PC-3 (cell line): ENCODE measurements at regions not wholly inside any gene's neighbourhood (a gene's known extent, or its start where the extent isn't known, plus 50 kb on each side); places are given as distances from the start of the nearest gene placed in this dataset.

Experiments used
- ATAC-seq: fragments of 200-7000 bp; cut with Tn5 transposase; 2 replicates; pipeline ENCODE4 v1.9.1; 2020; ENCODE audit warnings: mild to moderate bottlenecking, moderate library complexity
- BruUV-seq: library from RNA; stranded (reverse); fragments of 400-500 nt; replicated peaks from 2 replicates; lab custom pipeline; 2021; lab: Mats Ljungman, UMichigan
- CTCF ChIA-PET: fragments of 300-600 bp; sonication (Branson Sonifier 250); formaldehyde crosslinking; loops from one replicate; lab custom pipeline; 2022; ENCODE audit warnings: antibody characterized with exemption; lab: Charles Lee
- POLR2A ChIA-PET: fragments of 300-600 bp; sonication (Branson Sonifier 250); formaldehyde crosslinking; loops from one replicate; lab custom pipeline; 2022; ENCODE audit warnings: antibody characterized with exemption; ENCODE audit not compliant: unreplicated experiment; lab: Charles Lee
- DNase-seq: peaks from one replicate; pipeline ENCODE4 v3.0.0-alpha.2; 2015
- H2AFZ ChIP-seq: fragments of 300-600 bp; sonication (generic); 2 replicates; pipeline ENCODE4 v1.6.0; 2016; ENCODE audit warnings: antibody characterized with exemption, low read length
- H3F3A ChIP-seq: fragments of 300-600 bp; sonication (generic); one replicate; pipeline ENCODE4 v1.6.0; 2017; ENCODE audit warnings: antibody characterized with exemption, low read length, control low read depth, mild to moderate bottlenecking; ENCODE audit not compliant: unreplicated experiment
- H3K27ac ChIP-seq: fragments of 300-600 bp; sonication (generic); 2 replicates; pipeline ENCODE4 v1.5.1; 2016; ENCODE audit warnings: mild to moderate bottlenecking, low read length
- H3K27me3 ChIP-seq: fragments of 300-600 bp; sonication (generic); 2 replicates; pipeline ENCODE4 v1.6.1; 2016; ENCODE audit warnings: low read length, mixed read lengths
- H3K36me3 ChIP-seq: fragments of 300-600 bp; sonication (generic); 2 replicates; pipeline ENCODE4 v1.6.1; 2016; ENCODE audit warnings: low read depth, mixed run types, low read length, mixed read lengths
- H3K4me1 ChIP-seq: fragments of 300-600 bp; sonication (generic); 2 replicates; pipeline ENCODE4 v1.5.1; 2016; ENCODE audit warnings: low read length; ENCODE audit not compliant: insufficient read depth
- H3K4me2 ChIP-seq: fragments of 300-600 bp; sonication (generic); 2 replicates; pipeline ENCODE4 v1.6.0; 2016; ENCODE audit warnings: low read length
- H3K4me3 ChIP-seq: fragments of 300-600 bp; sonication (generic); 2 replicates; pipeline ENCODE4 v1.5.1; 2016; ENCODE audit warnings: mild to moderate bottlenecking, low read length, mixed read lengths
- H3K79me2 ChIP-seq: fragments of 300-600 bp; sonication (generic); 2 replicates; pipeline ENCODE4 v1.6.1; 2017; ENCODE audit warnings: low read length, mixed read lengths
- H3K9ac ChIP-seq: fragments of 300-600 bp; sonication (generic); 2 replicates; pipeline ENCODE4 v1.6.0; 2016; ENCODE audit warnings: mild to moderate bottlenecking, low read length
- H3K9me2 ChIP-seq: fragments of 300-600 bp; sonication (generic); replicated peaks from 2 replicates; pipeline ENCODE4 v1.6.1; 2016; ENCODE audit warnings: mixed run types, low read length, mixed read lengths
- H3K9me3 ChIP-seq: fragments of 300-600 bp; sonication (generic); 2 replicates; pipeline ENCODE4 v1.6.1; 2016; ENCODE audit warnings: low read length, mixed read lengths
- H4K20me1 ChIP-seq: fragments of 300-600 bp; sonication (generic); 2 replicates; pipeline ENCODE4 v1.6.1; 2016; ENCODE audit warnings: low read length, mixed read lengths
- EZH2 ChIP-seq: fragments of 300-600 bp; sonication (generic); IDR thresholded peaks from one replicate; pipeline ENCODE4 v1.6.1; 2017; ENCODE audit warnings: antibody characterized with exemption, mild to moderate bottlenecking, low read length; ENCODE audit not compliant: unreplicated experiment
- EZH2phosphoT487 ChIP-seq: fragments of 300-600 bp; sonication (generic); IDR thresholded peaks from 2 replicates; pipeline ENCODE4 v1.6.1; 2018; ENCODE audit warnings: mild to moderate bottlenecking, antibody characterized with exemption, low read length, borderline replicate concordance
- intact Hi-C: fragments of 100-400 bp; cut with micrococcal nuclease; formaldehyde crosslinking; loops from 2 replicates; pipeline ENCODE4 v1.9.0; 2023
- TF ChIP-seq, protein P1 (sequence below): fragments of 300-600 bp; sonication (generic); conservative IDR thresholded peaks from 2 replicates; pipeline ENCODE4 v1.5.1; 2017; ENCODE audit warnings: antibody characterized with exemption, low read depth, mild to moderate bottlenecking, low read length

DNA sequence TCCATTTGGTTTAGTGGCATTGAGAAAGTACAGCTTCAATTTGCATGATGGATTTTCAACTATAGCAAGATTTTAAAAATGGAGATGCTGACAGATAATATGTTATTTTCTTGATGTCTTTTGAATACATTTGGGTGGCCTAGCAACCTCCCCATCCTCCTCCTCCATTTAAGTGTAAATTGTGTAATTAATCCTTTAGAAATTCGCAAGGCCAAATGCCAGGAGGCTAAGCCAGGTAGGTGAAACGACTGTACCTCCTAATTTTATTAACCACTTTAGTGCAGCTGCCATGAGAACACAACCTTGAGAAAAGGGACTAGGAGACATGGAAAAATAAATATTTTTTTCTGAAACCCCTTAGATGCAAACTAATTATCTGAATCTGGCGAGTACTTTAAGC lies 248.8 kb downstream of the MRPS30 start:
- ChIA-PET CTCF (no interaction called here), POLR2A (no interaction called here)
- Histone ChIP-seq H2AFZ (no peak overlapping the region), H3F3A (no peaks in the 10 kb centered on the region), H4K20me1 (no peaks in the 10 kb centered on the region), H3K4me1 (no peaks in the 10 kb centered on the region), H3K79me2 (no peaks in the 10 kb centered on the region), H3K9me2 (no peaks in the 10 kb centered on the region), H3K36me3 (no peaks in the 10 kb centered on the region), H3K4me3 (no peak overlapping the region), H3K4me2 (no peak overlapping the region), H3K27me3 (peaks cover 8% of the 10 kb centered on the region), H3K27ac (no peak overlapping the region), H3K9ac (no peak overlapping the region), H3K9me3 (no peaks in the 10 kb centered on the region)
- no TSS peak for BruUV-seq
- ATAC-seq (no peak), DNase-seq (no peak)
- TF ChIP-seq, protein P1, sequence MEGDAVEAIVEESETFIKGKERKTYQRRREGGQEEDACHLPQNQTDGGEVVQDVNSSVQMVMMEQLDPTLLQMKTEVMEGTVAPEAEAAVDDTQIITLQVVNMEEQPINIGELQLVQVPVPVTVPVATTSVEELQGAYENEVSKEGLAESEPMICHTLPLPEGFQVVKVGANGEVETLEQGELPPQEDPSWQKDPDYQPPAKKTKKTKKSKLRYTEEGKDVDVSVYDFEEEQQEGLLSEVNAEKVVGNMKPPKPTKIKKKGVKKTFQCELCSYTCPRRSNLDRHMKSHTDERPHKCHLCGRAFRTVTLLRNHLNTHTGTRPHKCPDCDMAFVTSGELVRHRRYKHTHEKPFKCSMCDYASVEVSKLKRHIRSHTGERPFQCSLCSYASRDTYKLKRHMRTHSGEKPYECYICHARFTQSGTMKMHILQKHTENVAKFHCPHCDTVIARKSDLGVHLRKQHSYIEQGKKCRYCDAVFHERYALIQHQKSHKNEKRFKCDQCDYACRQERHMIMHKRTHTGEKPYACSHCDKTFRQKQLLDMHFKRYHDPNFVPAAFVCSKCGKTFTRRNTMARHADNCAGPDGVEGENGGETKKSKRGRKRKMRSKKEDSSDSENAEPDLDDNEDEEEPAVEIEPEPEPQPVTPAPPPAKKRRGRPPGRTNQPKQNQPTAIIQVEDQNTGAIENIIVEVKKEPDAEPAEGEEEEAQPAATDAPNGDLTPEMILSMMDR = no peak
- TF ChIP-seq EZH2 = no peak
- no peak for TF ChIP-seq EZH2phosphoT487
- intact Hi-C loops = no loop called here

DNA sequence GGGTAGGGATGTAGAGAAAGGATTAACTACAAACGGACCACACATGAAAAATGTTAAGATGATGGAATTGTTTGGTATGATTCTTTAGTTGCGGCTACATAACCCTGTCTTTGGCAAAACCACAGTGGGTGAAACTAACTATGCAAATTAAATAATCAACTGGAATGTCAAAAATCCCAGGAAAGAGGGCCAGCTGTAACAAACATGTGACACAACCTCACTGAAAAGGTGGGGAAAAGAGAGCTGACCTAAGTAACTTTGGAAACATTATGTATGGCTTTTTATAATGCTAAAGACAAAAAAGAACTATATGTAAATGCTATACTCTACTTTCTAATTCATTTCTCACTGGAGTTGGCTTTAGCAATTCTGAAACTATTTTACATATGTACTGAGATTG lies 252.0 kb downstream of the MRPS30 start:
- H3K4me1 ChIP-seq = no peaks in the 10 kb centered on the region
- ATAC-seq = no peak
- no peaks in the 10 kb centered on the region for H3K27me3 ChIP-seq
- H3K4me2 ChIP-seq = no peak overlapping the region
- H3K9ac ChIP-seq = no peak overlapping the region
- ChIA-PET POLR2A (no interaction called here), CTCF (no interaction called here)
- no peaks in the 10 kb centered on the region for H3K9me3 ChIP-seq
- no TSS peak for BruUV-seq
- H3K27ac ChIP-seq = no peak overlapping the region
- H4K20me1 ChIP-seq = no peaks in the 10 kb centered on the region
- no peak for DNase-seq
- no peak overlapping the region for H3K4me3 ChIP-seq
- H2AFZ ChIP-seq = no peak overlapping the region
- no peak for TF ChIP-seq EZH2
- no peak for TF ChIP-seq EZH2phosphoT487
- TF ChIP-seq, protein P1 = no peak
- H3K9me2 ChIP-seq = no peaks in the 10 kb centered on the region
- H3K79me2 ChIP-seq = no peaks in the 10 kb centered on the region
- intact Hi-C loops = no loop called here
- H3F3A ChIP-seq = no peaks in the 10 kb centered on the region
- H3K36me3 ChIP-seq = no peaks in the 10 kb centered on the region

DNA sequence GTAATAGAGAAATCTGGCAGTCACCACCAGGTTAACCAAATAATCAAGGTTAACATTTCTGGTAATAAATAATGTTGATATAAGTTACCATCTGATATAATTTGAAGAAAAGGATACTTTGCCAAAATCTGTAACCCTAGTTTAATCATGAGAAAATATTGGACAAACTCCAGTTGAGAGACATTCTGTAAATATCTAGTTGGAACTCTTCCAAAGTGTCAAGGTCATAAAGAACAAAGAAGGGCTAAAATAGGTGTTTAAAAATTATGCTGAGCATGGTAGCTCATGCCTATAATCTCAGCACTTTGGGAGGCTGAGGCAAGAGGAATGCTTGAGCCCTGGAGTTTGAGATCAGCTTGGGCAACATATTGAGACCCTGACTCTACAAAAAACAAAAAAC lies 253.3 kb downstream of the MRPS30 start:
- Histone ChIP-seq H3K4me1 (no peaks in the 10 kb centered on the region), H3K9me3 (no peaks in the 10 kb centered on the region), H3K9me2 (no peaks in the 10 kb centered on the region), H2AFZ (no peak overlapping the region), H3K9ac (no peak overlapping the region), H3K27ac (no peak overlapping the region), H4K20me1 (no peaks in the 10 kb centered on the region), H3F3A (no peaks in the 10 kb centered on the region), H3K79me2 (no peaks in the 10 kb centered on the region), H3K4me3 (no peak overlapping the region), H3K36me3 (no peaks in the 10 kb centered on the region), H3K27me3 (no peaks in the 10 kb centered on the region), H3K4me2 (no peak overlapping the region)
- TF ChIP-seq, protein P1 = no peak
- TF ChIP-seq EZH2phosphoT487 (no peak), EZH2 (no peak)
- ATAC-seq (no peak), DNase-seq (no peak)
- ChIA-PET POLR2A (interaction anchor here (0.7 kb wide), 1 partner anchor 39 kb away, joined by 4 read pairs; no protein-coding TSS in a partner anchor), CTCF (no interaction called here)
- intact Hi-C loops = no loop called here
- no TSS peak for BruUV-seq
